Left kidney (tissue), 1 donor: ENCODE measurements at regions not wholly inside any gene's neighbourhood (a gene's known extent, or its start where the extent isn't known, plus 50 kb on each side); places are given as distances from the start of the nearest gene placed in this dataset.

Source experiments
- DNase-seq: peaks from one replicate; pipeline ENCODE4 v3.0.0-alpha.2; 2013

GRCh38 chr10:64080071-64080470 lies 558.9 kb downstream of the REEP3 start:
- DNase-seq = no peak

- DNase-seq = no peak
These were observed 560.8 kb downstream of the REEP3 start for GRCh38 chr10:64081947-64082482.

- no peak for DNase-seq
These were observed 565.0 kb downstream of the REEP3 start for GRCh38 chr10:64086083-64086767.

GRCh38 chr10:64089648-64090047 lies 568.4 kb downstream of the REEP3 start:
- DNase-seq = no peak

GRCh38 chr10:64090865-64091264 lies 569.7 kb downstream of the REEP3 start:
- no peak for DNase-seq

- DNase-seq = no peak
These were observed 570.7 kb downstream of the REEP3 start for GRCh38 chr10:64091897-64092296.

- no peak for DNase-seq
These were observed 572.1 kb downstream of the REEP3 start for GRCh38 chr10:64093304-64093703.

- DNase-seq = no peak
These were observed 572.8 kb downstream of the REEP3 start for GRCh38 chr10:64093946-64094535.

- no peak for DNase-seq
These were observed 575.7 kb downstream of the REEP3 start for GRCh38 chr10:64096941-64097340.

- no peak for DNase-seq
These were observed 576.4 kb downstream of the REEP3 start for GRCh38 chr10:64097391-64098122.

- no peak for DNase-seq
These were observed 577.8 kb downstream of the REEP3 start for GRCh38 chr10:64098994-64099393.

GRCh38 chr10:64101606-64102263 lies 580.5 kb downstream of the REEP3 start:
- no peak for DNase-seq

GRCh38 chr10:64102264-64102633 lies 581.0 kb downstream of the REEP3 start:
- DNase-seq = no peak

GRCh38 chr10:64102916-64103315 lies 581.7 kb downstream of the REEP3 start:
- no peak for DNase-seq

GRCh38 chr10:64103750-64104470 lies 582.7 kb downstream of the REEP3 start:
- DNase-seq = no peak

- no peak for DNase-seq
These were observed 588.8 kb downstream of the REEP3 start for GRCh38 chr10:64109926-64110495.

- peak; percentile 46 for DNase-seq
These were observed 591.6 kb downstream of the REEP3 start for GRCh38 chr10:64112701-64113355.

- DNase-seq = no peak
These were observed 592.2 kb downstream of the REEP3 start for GRCh38 chr10:64113375-64113774.

GRCh38 chr10:64113792-64114191 lies 592.6 kb downstream of the REEP3 start:
- no peak for DNase-seq

- no peak for DNase-seq
These were observed 594.3 kb downstream of the REEP3 start for GRCh38 chr10:64115471-64115870.
